HG02981 (cell line): ENCODE measurements at regions not wholly inside any gene's neighbourhood (a gene's known extent, or its start where the extent isn't known, plus 50 kb on each side); places are given as distances from the start of the nearest gene placed in this dataset.
"Not testable (repeated sequence)": the region's sequence is repeated elsewhere in the genome, so short reads cannot be mapped to it uniquely, and the experiment has no call there.

Source experiments
- ATAC-seq: cut with Tn5 transposase; IDR thresholded peaks from one replicate; pipeline ENCODE4 v1.9.1; 2021; ENCODE audit warnings: mild to moderate bottlenecking, moderate library complexity; ENCODE audit not compliant: unreplicated experiment

GRCh38 chr13:66154976-66155375 is 1075.2 kb downstream of the PCDH9 start:
- no peak for ATAC-seq

DNA sequence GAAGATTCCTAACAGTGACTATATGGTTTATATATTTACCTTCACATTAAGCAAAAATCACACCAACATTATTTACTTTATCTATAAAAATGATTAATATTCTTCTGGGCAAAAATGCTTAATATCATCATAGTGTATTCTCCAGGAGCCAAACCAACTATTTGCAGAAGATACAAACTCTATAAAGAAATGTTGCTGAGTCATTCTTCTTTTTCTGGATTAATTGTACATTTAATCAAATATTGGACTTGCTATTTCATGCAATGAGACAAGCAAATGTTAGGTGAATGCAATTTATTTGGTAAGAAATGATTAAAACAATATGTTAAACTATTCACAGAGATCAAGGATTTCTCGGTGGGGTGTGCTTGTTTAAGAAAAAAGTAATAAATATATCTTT is 1075.8 kb downstream of the PCDH9 start:
- ATAC-seq, result no peak

- no peak for ATAC-seq
These were observed 1077.5 kb downstream of the PCDH9 start for GRCh38 chr13:66152596-66152995.

GRCh38 chr13:66144357-66144756 is 1085.8 kb downstream of the PCDH9 start:
- not testable (repeated sequence) for ATAC-seq

DNA sequence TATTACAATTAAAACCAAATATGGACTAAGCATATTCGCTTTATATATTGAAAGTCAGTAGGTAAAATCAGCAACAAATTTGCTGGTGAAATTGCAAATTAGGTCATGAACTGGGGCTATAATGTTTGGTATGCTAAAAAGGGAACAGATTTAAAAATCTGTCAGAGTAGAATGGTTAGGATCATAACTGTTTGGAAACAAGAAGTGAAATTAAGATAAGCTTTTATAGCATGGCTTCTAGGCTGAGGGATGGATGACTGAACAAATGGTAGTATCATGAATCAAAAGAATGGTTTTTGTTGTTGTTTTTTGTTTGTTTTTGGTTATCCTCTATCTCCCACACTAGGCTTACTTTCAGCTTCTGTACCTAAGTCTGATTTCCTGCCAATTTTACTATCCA is 1090.4 kb downstream of the PCDH9 start:
- ATAC-seq, result no peak

DNA sequence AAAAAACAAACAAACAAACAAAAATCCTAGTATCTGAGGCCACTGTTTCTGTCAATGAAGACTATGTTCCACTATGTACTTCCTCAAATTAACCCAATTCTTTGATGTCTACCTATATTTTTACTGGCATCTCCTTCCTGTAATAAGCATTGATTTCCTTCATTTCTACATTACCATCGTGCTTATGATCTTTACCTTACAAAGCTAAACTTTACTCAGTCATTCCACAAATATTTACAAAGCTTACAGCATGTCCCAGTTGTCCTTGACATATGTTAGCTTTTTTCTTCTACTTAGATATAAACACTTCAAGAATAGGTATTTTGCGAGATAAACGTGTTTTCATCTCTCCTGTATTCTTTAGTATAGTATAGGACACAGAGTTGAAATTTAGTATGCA is 1090.9 kb downstream of the PCDH9 start:
- no peak for ATAC-seq

DNA sequence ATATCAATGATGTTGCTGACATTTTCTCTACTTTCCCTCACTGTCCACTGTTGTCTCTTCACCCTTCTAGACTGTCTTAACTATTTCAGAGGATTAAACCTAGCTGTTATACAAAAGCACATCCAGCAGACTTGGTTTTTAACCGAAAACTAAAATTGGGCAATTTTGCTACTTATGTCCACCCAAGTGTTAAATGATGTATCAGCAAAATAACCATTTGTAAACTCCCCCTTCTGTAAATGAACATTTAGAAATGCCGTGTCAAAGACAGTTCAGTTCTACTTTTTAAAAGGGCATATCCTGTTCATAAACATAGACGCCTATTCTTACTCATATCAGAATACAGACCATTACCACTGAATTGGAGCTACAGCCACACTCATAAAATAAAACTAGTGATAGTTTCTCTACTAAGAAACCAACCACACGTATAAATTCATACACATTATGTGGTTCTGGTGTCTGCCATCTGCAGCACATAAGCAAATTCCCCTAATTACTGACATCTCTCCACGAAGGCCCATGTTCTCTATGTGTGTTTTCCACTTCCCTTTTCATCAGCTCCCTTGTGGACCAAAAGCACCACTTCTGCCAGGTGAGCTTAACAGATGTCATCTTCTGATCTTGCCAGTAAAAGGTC is 1091.8 kb downstream of the PCDH9 start:
- ATAC-seq, result peak; percentile 91

DNA sequence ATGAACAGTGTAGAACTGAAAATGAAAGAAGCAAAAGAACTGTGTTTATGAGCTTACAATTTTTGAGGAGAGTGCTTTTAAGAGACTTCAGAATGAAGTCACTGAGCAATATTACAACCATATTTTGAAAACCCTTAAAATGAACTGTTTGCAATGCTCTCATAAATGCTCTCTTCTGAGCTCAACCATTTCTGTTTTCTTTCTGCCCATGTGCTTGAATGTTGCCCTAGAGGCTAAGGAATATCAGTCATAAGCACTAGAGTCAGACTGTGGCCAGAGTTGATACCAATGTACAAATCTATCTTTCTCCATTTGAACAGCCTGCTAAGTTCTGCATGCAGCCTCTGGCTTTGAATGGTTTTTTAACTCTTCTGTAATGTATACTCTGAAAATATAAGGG is 1092.8 kb downstream of the PCDH9 start:
- ATAC-seq, result no peak

- ATAC-seq, result peak; percentile 97
These were observed 1101.4 kb downstream of the PCDH9 start for GRCh38 chr13:66128692-66129269.

DNA sequence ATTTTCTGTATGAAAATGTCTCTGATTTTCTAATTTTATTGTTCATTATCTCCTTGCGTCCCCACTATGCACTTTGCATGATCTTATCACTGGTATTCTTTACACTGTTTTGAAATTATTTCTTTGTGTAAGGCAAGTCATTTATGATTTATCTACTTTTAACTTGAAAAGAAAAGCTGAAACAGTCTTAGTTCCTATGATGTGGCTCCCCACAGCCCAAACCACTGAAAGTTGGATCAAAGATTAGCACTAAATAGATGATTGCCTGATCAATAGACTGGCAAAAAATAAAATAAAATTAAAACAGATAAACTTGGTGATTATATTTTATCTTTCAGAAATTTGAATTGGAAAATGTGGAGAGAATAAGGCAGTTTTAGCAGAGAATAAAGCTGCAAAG is 1101.9 kb downstream of the PCDH9 start:
- peak; percentile 37 for ATAC-seq

GRCh38 chr13:66117563-66117962 is 1112.6 kb downstream of the PCDH9 start:
- no peak for ATAC-seq

DNA sequence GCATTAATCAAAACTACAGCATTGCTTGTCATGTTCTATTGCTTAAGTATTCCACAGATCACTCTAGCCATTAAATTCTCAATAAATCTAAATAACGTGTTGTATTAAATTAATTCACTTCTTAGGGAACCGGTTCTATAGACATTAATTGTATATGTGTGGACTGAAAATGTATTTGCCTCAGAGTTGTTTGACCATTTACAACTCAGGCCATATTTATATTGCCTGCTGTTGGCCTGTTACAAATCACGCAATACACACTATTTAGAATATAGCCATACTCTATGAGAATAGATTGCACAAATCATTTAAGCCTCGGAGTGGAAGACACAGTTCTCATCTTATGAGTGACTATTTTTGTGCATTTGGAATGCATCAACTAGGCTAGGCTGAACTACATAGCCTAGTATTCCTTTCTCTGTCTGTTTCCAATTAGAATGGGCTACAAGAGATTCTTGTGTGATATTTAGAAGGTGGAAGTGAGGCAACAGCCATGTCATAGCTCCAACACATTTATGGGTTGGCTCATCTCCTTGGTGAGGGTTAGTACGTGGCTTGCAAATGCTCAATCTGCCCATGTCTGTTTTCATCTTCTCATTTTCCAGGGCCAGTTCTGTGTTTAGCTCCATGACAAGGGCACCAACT is 1116.1 kb downstream of the PCDH9 start:
- ATAC-seq, result no peak

GRCh38 chr13:66111628-66112027 is 1118.5 kb downstream of the PCDH9 start:
- ATAC-seq, result no peak

DNA sequence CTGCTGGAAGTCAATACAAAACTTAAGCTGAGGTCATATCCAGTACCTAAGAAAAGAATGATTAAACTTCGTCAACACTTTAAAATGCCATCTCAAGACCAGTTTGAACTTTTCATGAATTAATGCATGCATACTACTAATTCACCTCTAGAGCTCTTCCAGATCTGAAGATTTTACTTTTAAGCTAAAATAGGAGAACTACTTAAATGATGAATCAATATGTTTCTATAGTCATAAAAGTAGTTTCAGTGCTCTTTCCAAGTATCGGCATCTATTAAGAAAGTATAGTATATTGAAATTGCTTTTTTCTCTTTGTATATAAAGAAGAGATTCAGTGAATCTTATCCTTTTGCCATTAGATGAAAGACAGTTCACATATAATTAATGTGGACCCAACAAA is 1123.9 kb downstream of the PCDH9 start:
- no peak for ATAC-seq

- ATAC-seq, result no peak
These were observed 1127.3 kb downstream of the PCDH9 start for GRCh38 chr13:66102864-66103263.

GRCh38 chr13:66099825-66100224 is 1130.3 kb downstream of the PCDH9 start:
- ATAC-seq, result no peak

DNA sequence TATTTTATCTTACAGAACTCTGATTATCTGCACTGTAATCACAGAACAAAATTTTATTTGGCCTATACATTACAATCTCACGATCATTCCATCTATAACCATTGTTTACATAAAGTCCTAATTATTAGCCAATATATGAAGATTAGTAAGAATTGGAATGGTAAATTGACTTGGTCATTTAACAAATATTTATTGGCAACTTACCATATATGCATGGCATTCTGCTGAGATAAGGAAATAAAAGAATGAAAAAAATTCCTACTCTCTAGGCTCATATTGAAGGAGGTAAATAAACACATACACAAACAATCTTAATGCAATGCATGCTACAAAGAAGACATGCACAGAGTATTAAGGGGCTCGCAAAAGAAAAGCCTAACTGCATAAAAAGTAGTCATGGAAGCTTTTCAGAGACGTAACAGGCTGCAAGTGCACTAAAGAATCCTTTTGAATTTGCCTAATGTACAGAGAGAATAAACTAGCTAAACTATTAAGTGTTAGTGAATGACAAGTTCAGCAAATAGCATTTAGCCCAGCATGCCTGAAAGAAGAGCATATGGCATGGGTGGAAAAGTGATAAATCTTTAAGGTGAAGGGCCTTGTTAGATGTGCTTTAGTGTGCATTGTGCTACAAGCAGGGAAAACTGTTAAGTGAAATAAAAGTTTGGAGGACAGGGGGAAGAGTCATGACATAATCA is 1131.1 kb downstream of the PCDH9 start:
- no peak for ATAC-seq

DNA sequence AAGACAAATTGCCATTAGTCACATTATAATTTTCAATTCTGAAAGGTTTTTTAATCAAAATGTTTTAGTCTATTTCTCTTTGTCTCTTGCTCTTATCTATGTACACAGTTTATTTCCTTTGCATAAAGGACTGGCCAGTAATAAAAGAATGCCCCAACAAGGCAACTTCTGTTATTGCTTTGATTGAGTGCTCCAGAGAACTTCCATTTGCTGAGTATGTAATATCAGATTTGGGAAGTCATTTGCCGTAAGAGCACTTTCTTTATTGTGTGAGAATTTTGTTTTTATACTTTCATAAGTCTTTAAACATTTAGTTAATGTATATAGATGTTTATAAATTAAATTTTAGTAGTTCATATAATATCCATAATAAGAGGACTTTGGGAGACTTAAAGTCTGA is 1140.4 kb downstream of the PCDH9 start:
- ATAC-seq, result no peak

GRCh38 chr13:66087269-66087710 is 1142.8 kb downstream of the PCDH9 start:
- ATAC-seq, result peak; percentile 80

DNA sequence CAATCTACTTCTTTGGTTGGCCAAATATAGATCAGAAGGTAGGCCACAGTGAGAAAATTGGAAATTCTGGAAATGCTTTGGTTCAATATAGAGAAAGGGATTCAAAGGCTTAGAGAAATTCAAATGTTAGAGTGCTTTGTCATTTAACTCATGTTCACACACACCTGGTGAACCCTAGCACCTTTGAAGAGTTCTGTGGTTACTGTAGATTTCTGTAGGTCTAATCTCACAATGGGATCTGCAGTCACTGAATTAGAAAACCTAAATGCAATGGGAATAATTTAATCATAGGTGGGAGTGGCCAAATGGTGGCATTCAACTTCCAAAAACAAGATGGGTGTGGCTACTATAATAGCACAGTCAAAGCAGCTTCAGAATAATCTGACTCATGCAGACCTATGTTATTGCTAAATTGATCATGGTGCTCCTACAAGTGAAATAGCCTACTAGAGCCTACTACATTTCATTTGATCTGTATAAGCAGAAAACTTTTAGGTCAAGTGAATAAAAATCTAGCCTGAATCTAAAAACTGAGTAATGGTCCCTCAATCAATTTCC is 1152.9 kb downstream of the PCDH9 start:
- no peak for ATAC-seq

- no peak for ATAC-seq
These were observed 1153.7 kb downstream of the PCDH9 start for GRCh38 chr13:66076417-66076816.
